ENCODE measurements at regions not wholly inside any gene's neighbourhood (a gene's known extent, or its start where the extent isn't known, plus 50 kb on each side); places are given as distances from the start of the nearest gene placed in this dataset.

DNA sequence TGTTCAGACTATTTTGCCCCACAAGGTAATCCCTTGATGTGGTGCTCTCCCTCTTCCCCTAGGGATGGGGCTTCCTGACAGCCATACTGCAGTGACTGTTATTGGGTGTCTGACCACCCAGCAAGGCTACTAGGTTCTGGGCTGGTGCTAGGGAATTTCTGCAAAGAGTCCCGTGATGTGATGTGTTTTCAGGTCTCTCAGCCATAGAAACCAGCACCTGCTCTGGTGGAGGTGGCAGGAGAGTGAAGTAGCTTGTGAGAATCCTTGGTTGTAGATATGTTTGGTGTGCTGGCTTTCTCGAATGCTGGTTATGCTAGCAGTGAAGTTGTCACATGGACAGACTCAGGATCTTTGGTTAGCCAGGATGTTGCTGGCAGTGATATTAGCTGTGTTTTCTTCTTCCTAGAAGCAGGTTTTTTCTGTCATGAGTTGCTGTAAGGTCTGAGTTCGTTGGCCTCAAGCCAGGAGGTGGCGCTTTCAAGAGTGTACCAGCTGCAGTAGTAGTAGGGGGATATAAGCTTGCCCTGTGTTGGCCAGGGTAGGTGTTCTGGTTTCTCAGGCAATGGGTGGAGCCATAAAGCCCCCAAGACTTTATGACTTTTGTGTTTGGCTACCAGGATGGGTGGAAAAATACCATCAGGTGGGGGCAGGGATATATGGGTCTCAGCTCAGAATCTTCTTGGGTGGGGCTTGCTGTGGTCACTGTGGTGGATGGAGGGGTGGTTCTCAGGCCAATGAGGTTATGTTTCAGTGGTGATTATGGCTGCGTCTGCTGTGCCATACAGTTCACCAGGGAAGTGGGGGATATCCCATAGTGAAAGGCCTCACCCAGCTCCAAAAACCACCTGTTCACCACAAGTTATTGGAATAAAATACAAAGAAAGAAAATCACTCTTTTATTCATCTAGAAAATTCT lies 1112.3 kb downstream of the KCNT2 start:
- Mint-ChIP-seq H3K27ac (no peak overlapping the region), H3K4me3 (no peak overlapping the region), H3K4me1 (no peaks in the 10 kb centered on the region), H3K27me3 (ENCODE audit: low read depth in 2 of 2) (no peaks in the 10 kb centered on the region), H3K9me3 (peaks cover 15 to 24% of the 10 kb centered on the region in 2 donors), H3K36me3 (peaks cover 8% of the 10 kb centered on the region)
- Histone ChIP-seq H3K36me3 (ENCODE audit: control insufficient read depth, insufficient read depth, low read length) (no peaks in the 10 kb centered on the region), H3K4me1 (ENCODE audit: control insufficient read depth, insufficient read depth, low read length) (no peaks in the 10 kb centered on the region), H3K27me3 (ENCODE audit: control insufficient read depth, insufficient read depth, low read length) (no peaks in the 10 kb centered on the region), H3K9me3 (ENCODE audit: control insufficient read depth, insufficient read depth, low read length) (peaks cover 5% of the 10 kb centered on the region), H3K4me3 (ENCODE audit: low read length) (no peak overlapping the region), H3K27ac (ENCODE audit: low read length) (no peak overlapping the region)
- intact Hi-C loops (cut with micrococcal nuclease): no loop called here
- DNase-seq (no peak), ATAC-seq (no peak)
- TF ChIP-seq, protein P1, sequence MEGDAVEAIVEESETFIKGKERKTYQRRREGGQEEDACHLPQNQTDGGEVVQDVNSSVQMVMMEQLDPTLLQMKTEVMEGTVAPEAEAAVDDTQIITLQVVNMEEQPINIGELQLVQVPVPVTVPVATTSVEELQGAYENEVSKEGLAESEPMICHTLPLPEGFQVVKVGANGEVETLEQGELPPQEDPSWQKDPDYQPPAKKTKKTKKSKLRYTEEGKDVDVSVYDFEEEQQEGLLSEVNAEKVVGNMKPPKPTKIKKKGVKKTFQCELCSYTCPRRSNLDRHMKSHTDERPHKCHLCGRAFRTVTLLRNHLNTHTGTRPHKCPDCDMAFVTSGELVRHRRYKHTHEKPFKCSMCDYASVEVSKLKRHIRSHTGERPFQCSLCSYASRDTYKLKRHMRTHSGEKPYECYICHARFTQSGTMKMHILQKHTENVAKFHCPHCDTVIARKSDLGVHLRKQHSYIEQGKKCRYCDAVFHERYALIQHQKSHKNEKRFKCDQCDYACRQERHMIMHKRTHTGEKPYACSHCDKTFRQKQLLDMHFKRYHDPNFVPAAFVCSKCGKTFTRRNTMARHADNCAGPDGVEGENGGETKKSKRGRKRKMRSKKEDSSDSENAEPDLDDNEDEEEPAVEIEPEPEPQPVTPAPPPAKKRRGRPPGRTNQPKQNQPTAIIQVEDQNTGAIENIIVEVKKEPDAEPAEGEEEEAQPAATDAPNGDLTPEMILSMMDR (IDR thresholded peaks at IDR 0.05): no peak
- 73% methylated on average over 4 of the region's 5 CpGs for WGBS (ENCODE audit: insufficient coverage)

DNA sequence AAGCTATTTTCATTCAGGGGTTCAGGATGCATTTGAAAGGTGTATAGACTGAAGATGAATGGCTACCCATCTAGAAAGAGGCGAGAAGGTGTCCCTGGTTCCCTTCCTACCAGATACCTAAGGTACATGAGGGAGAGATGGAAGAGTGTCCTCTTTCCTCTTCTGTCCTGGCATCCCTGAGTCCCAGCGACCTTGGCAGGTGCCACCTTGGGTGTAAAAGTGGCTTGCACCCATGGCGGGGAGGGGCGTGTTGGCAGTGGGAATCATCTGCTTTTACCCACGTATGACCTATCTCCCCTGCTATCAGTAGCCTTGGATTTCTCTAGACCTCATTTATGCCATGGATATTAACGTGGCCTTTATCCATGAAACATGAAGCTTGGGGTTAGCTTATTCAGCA lies 1126.1 kb downstream of the KCNT2 start:
- WGBS (ENCODE audit: insufficient coverage): 88% methylated on average over 6 of the region's 6 CpGs
- H3K27me3 Mint-ChIP-seq (ENCODE audit: low read depth in 2 of 2): no peaks in the 10 kb centered on the region
- DNase-seq: no peak
- intact Hi-C loops (cut with micrococcal nuclease): no loop called here
- Histone ChIP-seq H3K27me3 (ENCODE audit: control insufficient read depth, insufficient read depth, low read length) (no peaks in the 10 kb centered on the region), H3K36me3 (ENCODE audit: control insufficient read depth, insufficient read depth, low read length) (no peaks in the 10 kb centered on the region), H3K9me3 (ENCODE audit: control insufficient read depth, insufficient read depth, low read length) (peaks cover 16% of the 10 kb centered on the region), H3K27ac (ENCODE audit: low read length) (no peak overlapping the region), H3K4me1 (ENCODE audit: control insufficient read depth, insufficient read depth, low read length) (no peaks in the 10 kb centered on the region), H3K4me3 (ENCODE audit: low read length) (no peak overlapping the region)
- H3K36me3 Mint-ChIP-seq: no peaks in the 10 kb centered on the region
- H3K9me3 Mint-ChIP-seq: peaks cover 9 to 10% of the 10 kb centered on the region in 2 donors
- ATAC-seq: no peak
- no peak overlapping the region for H3K4me3 Mint-ChIP-seq
- no peaks in the 10 kb centered on the region for H3K4me1 Mint-ChIP-seq
- TF ChIP-seq, protein P1 (IDR thresholded peaks at IDR 0.05): no peak
- no peak overlapping the region for H3K27ac Mint-ChIP-seq

DNA sequence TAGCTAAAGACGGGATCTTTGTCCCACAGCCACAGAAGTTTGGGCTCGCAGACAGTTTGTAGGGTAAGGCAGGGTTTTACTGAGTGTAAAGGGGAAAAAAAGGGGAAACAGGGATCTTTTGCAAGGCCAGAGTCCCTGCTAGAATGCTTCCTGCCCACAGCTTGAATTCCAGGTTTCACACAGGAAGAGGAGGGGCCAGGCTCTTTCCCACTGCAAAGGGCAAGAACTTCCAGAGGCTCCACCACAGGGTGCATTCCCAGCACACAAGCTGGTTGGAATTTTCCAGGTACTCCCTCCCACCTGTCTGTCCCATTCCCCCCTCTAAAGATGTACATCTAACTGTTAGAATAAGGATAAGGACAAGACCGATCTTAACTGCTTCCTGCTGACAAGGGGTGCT lies 1126.9 kb downstream of the KCNT2 start:
- peaks cover 8% of the 10 kb centered on the region in 2 donors for H3K9me3 Mint-ChIP-seq
- intact Hi-C loops (cut with micrococcal nuclease): no loop called here
- H3K4me1 Mint-ChIP-seq: no peaks in the 10 kb centered on the region
- ATAC-seq (no peak), DNase-seq (no peak)
- WGBS (ENCODE audit: insufficient coverage): 75% methylated on average over 3 of the region's 3 CpGs
- no peak overlapping the region for H3K27ac Mint-ChIP-seq
- Histone ChIP-seq H3K27me3 (ENCODE audit: control insufficient read depth, insufficient read depth, low read length) (no peaks in the 10 kb centered on the region), H3K9me3 (ENCODE audit: control insufficient read depth, insufficient read depth, low read length) (peaks cover 16% of the 10 kb centered on the region), H3K4me1 (ENCODE audit: control insufficient read depth, insufficient read depth, low read length) (no peaks in the 10 kb centered on the region), H3K27ac (ENCODE audit: low read length) (no peak overlapping the region), H3K4me3 (ENCODE audit: low read length) (no peak overlapping the region), H3K36me3 (ENCODE audit: control insufficient read depth, insufficient read depth, low read length) (no peaks in the 10 kb centered on the region)
- TF ChIP-seq, protein P1 (IDR thresholded peaks at IDR 0.05): no peak
- H3K36me3 Mint-ChIP-seq: no peaks in the 10 kb centered on the region
- no peaks in the 10 kb centered on the region for H3K27me3 Mint-ChIP-seq (ENCODE audit: low read depth in 2 of 2)
- no peak overlapping the region for H3K4me3 Mint-ChIP-seq

Measured in natural killer cell (primary cell).